Fibroblast of pulmonary artery (primary cell): ENCODE measurements at regions not wholly inside any gene's neighbourhood (a gene's known extent, or its start where the extent isn't known, plus 50 kb on each side); places are given as distances from the start of the nearest gene placed in this dataset.

ENCODE experiments used
- DNase-seq: peaks from one replicate; pipeline ENCODE4 v3.0.0-alpha.2; 2010; ENCODE audit warnings: low read depth
- H3K4me3 ChIP-seq: replicated peaks from 2 replicates; pipeline ENCODE4 v1.5.1; 2011; ENCODE audit warnings: low read depth, mild to moderate bottlenecking, control low read depth, low read length, moderate library complexity
- TF ChIP-seq, protein P1 (sequence below): IDR thresholded peaks from 2 replicates; pipeline ENCODE4 v1.5.1; 2011; ENCODE audit warnings: mild to moderate bottlenecking, control low read depth, low read length, inconsistent platforms; ENCODE audit errors: missing control alignments

DNA sequence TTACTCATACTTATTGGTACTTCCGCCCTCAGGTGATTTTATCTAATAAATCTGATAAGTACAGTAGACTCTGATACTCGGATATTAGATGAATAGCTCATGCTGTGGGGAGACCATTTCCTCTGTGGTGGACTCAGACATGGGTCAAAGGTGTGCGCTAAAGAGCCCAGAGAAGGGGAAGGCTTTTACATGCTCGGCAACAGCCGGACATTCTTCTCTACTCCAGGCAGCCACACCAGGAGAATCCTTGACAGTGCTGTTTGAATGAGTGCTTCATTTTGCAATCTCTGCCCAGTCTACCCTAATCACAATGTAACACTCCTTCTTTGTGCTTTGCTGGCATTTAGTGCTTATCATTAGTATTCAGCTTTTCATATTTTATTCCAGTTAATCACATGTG is 322.2 kb upstream of the USP25 start:
- DNase-seq: no peak
- no peak overlapping the region for H3K4me3 ChIP-seq
- TF ChIP-seq, protein P1, sequence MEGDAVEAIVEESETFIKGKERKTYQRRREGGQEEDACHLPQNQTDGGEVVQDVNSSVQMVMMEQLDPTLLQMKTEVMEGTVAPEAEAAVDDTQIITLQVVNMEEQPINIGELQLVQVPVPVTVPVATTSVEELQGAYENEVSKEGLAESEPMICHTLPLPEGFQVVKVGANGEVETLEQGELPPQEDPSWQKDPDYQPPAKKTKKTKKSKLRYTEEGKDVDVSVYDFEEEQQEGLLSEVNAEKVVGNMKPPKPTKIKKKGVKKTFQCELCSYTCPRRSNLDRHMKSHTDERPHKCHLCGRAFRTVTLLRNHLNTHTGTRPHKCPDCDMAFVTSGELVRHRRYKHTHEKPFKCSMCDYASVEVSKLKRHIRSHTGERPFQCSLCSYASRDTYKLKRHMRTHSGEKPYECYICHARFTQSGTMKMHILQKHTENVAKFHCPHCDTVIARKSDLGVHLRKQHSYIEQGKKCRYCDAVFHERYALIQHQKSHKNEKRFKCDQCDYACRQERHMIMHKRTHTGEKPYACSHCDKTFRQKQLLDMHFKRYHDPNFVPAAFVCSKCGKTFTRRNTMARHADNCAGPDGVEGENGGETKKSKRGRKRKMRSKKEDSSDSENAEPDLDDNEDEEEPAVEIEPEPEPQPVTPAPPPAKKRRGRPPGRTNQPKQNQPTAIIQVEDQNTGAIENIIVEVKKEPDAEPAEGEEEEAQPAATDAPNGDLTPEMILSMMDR: no peak

DNA sequence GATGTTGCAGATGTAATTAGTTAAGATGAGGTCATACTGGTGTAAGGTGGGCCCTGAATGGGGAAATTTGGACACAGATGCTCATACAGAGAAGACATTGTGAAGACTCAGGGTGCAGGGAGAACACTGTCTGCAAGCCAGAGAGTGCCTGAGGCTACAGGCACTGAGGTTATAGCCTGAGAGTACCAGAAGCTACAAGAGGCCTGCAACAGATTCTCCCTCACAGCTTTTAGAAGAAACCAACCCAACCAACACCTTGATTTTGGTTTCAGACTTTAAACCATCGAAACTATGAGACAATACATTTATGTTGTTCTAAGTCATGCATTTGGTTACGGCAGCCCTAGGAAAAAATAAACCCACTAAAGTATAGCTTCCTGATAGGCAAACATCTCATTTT is 321.7 kb upstream of the USP25 start:
- TF ChIP-seq, protein P1: no peak
- no peak overlapping the region for H3K4me3 ChIP-seq
- DNase-seq: no peak

DNA sequence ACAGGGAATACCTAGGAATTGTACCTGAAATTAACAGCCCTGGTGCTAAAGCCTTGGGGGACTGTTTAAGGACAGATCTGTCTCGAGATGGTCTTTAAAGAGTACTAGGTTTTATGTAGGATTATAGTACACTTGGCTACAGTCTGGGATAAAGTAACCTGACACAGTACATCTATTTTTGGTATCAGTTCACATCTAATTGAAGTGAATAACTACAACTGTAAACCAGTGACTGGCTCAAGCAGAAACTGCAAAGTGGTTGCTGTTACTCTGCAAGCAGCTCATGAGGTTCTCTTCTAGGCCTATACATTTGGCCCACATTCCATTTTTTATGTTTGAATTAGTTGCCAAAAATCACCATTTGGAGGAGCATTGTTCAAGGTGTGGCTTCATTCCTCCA is 320.8 kb upstream of the USP25 start:
- H3K4me3 ChIP-seq: no peak overlapping the region
- DNase-seq: no peak
- TF ChIP-seq, protein P1: no peak

DNA sequence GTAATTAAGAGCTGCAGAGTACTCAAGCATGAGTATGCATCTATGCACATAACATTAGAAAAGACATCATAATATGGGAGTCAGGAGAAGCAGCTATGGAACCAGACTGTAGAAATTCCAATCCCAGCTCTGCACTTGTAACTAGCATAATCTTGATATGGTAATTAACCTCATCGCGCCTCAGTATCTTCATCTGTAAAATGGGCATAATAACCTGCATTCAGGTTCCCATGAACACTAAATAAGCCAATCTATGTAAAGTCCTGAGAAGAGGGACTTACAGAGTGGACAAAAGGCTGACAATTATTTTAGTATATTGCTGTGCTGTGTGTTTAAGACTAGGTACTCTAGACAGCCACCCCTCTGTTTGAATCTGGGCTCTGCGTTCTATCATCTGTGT is 318.9 kb upstream of the USP25 start:
- DNase-seq: no peak
- H3K4me3 ChIP-seq: no peak overlapping the region
- TF ChIP-seq, protein P1: no peak

DNA sequence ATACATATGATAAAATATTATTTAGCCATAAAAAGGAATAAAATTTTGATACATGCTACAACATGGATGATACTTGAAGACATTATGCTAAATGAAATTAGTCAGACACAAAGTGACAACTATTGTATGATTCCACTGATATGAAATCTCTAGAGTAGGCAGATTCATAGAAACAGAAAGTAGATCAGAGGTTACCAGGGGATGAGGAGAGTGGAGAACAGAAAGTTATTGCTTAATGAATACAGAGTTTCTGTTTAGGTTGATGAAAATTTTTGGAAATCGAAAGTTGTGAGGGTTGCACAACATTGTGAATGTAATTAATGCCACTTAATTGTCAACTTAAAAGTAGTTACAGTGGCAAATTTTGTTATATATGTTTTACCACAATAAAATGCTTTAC is 315.7 kb upstream of the USP25 start:
- no peak for DNase-seq
- TF ChIP-seq, protein P1: no peak
- H3K4me3 ChIP-seq: no peak overlapping the region

DNA sequence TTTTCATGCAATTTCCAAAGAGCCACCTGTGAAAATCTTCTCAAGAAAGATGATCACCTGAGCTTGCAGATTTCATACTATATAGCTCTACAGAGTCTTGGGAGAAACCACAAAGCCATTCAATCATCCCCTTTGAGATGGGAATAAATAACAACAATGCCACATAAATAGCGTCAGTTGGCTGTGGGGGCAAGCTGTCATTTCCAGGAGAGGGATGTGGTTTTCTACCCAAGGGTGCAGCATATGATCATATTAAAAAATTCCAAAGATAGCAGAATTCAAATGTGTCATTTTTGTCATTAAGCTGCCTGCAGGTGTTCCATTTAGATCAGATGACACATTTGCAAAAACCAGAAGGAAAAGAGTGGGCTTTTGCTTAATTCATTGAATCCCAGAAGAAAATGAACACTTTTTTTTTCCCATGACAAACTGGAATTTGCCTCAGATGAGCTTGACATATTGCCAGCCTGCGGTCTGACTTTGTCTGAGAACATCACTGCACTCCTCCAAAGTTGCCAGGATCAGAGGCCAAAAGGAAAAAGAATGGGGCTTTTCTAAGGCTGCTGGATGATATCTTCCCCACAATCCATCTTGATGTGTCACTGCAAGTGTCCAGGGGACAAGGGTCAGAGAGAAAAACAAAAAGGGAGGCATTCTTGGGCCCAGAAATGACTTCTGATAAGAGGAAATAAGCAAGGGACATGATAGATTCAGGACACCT is 314.1 kb upstream of the USP25 start:
- TF ChIP-seq, protein P1: no peak
- DNase-seq: peak; percentile 62
- no peak overlapping the region for H3K4me3 ChIP-seq

DNA sequence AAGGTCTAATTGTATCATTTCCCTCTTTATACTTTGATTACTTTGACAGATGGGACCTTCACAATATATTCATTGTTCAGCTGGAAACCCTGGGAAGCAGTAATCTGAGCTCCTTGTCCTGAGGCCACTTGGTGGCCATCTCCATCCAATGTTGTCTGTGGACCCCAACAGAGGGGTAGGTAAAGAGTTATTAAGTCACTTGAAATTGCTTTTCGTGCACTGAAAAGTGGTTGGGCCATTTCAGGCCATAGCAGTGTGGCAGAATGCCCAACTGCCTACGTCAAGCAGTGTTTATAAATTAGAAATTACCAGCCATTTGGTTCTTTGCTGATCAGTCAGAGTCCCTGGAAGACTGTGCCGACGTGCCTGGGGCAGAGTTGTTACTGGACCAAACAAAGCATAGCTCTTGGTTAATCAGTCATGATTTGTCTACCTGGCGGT is 308.3 kb upstream of the USP25 start:
- no peak for DNase-seq
- TF ChIP-seq, protein P1: no peak
- no peak overlapping the region for H3K4me3 ChIP-seq
